COR-L47 (cell line): ENCODE measurements at regions not wholly inside any gene's neighbourhood (a gene's known extent, or its start where the extent isn't known, plus 50 kb on each side); places are given as distances from the start of the nearest gene placed in this dataset.
"Not testable (repeated sequence)": the region's sequence is repeated elsewhere in the genome, so short reads cannot be mapped to it uniquely, and the experiment has no call there.

Source experiments
- DNase-seq: peaks from one replicate; lab custom pipeline; 2025; lab: John Stamatoyannopoulos, UW

GRCh38 chr5:29252390-29252789 lies 1941.1 kb upstream of the CDH6 start:
- no peak for DNase-seq

- DNase-seq = no peak
Observed at GRCh38 chr5:29247346-29248028, 1946.0 kb upstream of the CDH6 start.

GRCh38 chr5:29240379-29240778 lies 1953.1 kb upstream of the CDH6 start:
- no peak for DNase-seq

- DNase-seq = no peak
Observed at GRCh38 chr5:29239606-29240005, 1953.9 kb upstream of the CDH6 start.

- DNase-seq = no peak
Observed at GRCh38 chr5:29238115-29238514, 1955.4 kb upstream of the CDH6 start.

- no peak for DNase-seq
Observed at GRCh38 chr5:29231154-29231553, 1962.3 kb upstream of the CDH6 start.

- DNase-seq = no peak
Observed at GRCh38 chr5:29230591-29230990, 1962.9 kb upstream of the CDH6 start.

- DNase-seq = no peak
Observed at GRCh38 chr5:29229461-29229860, 1964.0 kb upstream of the CDH6 start.

GRCh38 chr5:29218138-29218537 lies 1975.3 kb upstream of the CDH6 start:
- DNase-seq = peak; percentile 11

- no peak for DNase-seq
Observed at GRCh38 chr5:29214839-29215238, 1978.6 kb upstream of the CDH6 start.

- DNase-seq = no peak
Observed at GRCh38 chr5:29213475-29213874, 1980.0 kb upstream of the CDH6 start.

- DNase-seq = no peak
Observed at GRCh38 chr5:29208024-29208423, 1985.5 kb upstream of the CDH6 start.

- no peak for DNase-seq
Observed at GRCh38 chr5:29203049-29203448, 1990.4 kb upstream of the CDH6 start.

- DNase-seq = no peak
Observed at GRCh38 chr5:29197631-29198454, 1995.6 kb upstream of the CDH6 start.

- DNase-seq = no peak
Observed at GRCh38 chr5:29193972-29194371, 1999.5 kb upstream of the CDH6 start.

GRCh38 chr5:29191269-29192048 lies 2002.0 kb upstream of the CDH6 start:
- not testable (repeated sequence) for DNase-seq

- not testable (repeated sequence) for DNase-seq
Observed at GRCh38 chr5:29190398-29190797, 2003.1 kb upstream of the CDH6 start.

- DNase-seq = not testable (repeated sequence)
Observed at GRCh38 chr5:29186380-29186779, 2007.1 kb upstream of the CDH6 start.

GRCh38 chr5:29185558-29185957 lies 2007.9 kb upstream of the CDH6 start:
- no peak for DNase-seq

- no peak for DNase-seq
Observed at GRCh38 chr5:29175774-29176173, 2017.7 kb upstream of the CDH6 start.

- no peak for DNase-seq
Observed at GRCh38 chr5:29170599-29170998, 2022.9 kb upstream of the CDH6 start.

- no peak for DNase-seq
Observed at GRCh38 chr5:29169886-29170285, 2023.6 kb upstream of the CDH6 start.

GRCh38 chr5:29162297-29162696 lies 2031.2 kb upstream of the CDH6 start:
- peak; percentile 23 for DNase-seq
